Stomach (tissue), 4 donors: ENCODE measurements at regions not wholly inside any gene's neighbourhood (a gene's known extent, or its start where the extent isn't known, plus 50 kb on each side); places are given as distances from the start of the nearest gene placed in this dataset.
"Not testable (repeated sequence)": the region's sequence is repeated elsewhere in the genome, so short reads cannot be mapped to it uniquely, and the experiment has no call there.

Experiments
- CTCF ChIP-seq, 7 experiments: fragments of 450-650 bp in 4 of 7; fragments of 200-600 bp in 3 of 7; sonication (generic) in 3 of 7; IDR thresholded peaks; one replicate each; pipeline ENCODE4 v1.5.1; 2016 to 2019; ENCODE audit warnings: antibody characterized with exemption in 7 of 7, control low read depth in 2 of 7, mild to moderate bottlenecking in 1 of 7
- POLR2AphosphoS5 ChIP-seq, 3 donors: sonication (generic); formaldehyde crosslinking; IDR thresholded peaks; one replicate each; pipeline ENCODE4 v1.6.1; 2016; ENCODE audit warnings: antibody characterized with exemption in 3 of 3

GRCh38 chr11:49346627-49347026 lies 138.2 kb upstream of the FOLH1 start:
- TF ChIP-seq CTCF, POLR2AphosphoS5 (IDR thresholded peaks at IDR 0.05): not testable (repeated sequence)
